Testis (tissue), 2 donors: ENCODE measurements at regions not wholly inside any gene's neighbourhood (a gene's known extent, or its start where the extent isn't known, plus 50 kb on each side); places are given as distances from the start of the nearest gene placed in this dataset.

Experiments
- POLR2A ChIP-seq: fragments of 450-650 bp; IDR thresholded peaks from one replicate; pipeline ENCODE4 v1.6.1; 2017; ENCODE audit warnings: antibody characterized with exemption, mild to moderate bottlenecking, moderate library complexity
- TF ChIP-seq, protein P1 (sequence below), 3 experiments: fragments of 450-650 bp in 2 of 3; fragments of 200-600 bp in 1 of 3; sonication (generic) in 1 of 3; IDR thresholded peaks; one replicate each; pipeline ENCODE4 v1.5.1; 2016 to 2019; ENCODE audit warnings: antibody characterized with exemption in 3 of 3, mild to moderate bottlenecking in 2 of 3, moderate library complexity in 1 of 3

DNA sequence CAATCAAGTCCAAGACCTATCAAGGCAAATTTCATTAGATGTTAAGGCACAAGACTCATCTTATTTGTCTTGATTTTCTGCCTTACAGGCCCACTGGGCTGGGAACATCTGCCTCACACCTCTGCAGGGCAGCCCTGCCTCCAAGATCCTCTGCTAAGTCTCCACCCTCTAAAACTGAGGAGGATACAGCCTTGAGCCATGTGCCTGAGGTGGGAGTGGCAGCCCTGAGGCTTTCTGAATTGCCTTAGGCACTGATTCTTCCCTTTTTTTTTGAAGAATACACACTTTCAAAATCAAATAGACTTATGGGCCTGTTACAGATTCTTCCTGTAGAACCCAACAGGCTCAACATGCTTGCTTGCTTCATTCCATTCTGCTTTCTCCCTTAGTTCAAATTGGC is 544.3 kb upstream of the ADAMTS5 start:
- no peak for TF ChIP-seq POLR2A
- TF ChIP-seq, protein P1, sequence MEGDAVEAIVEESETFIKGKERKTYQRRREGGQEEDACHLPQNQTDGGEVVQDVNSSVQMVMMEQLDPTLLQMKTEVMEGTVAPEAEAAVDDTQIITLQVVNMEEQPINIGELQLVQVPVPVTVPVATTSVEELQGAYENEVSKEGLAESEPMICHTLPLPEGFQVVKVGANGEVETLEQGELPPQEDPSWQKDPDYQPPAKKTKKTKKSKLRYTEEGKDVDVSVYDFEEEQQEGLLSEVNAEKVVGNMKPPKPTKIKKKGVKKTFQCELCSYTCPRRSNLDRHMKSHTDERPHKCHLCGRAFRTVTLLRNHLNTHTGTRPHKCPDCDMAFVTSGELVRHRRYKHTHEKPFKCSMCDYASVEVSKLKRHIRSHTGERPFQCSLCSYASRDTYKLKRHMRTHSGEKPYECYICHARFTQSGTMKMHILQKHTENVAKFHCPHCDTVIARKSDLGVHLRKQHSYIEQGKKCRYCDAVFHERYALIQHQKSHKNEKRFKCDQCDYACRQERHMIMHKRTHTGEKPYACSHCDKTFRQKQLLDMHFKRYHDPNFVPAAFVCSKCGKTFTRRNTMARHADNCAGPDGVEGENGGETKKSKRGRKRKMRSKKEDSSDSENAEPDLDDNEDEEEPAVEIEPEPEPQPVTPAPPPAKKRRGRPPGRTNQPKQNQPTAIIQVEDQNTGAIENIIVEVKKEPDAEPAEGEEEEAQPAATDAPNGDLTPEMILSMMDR (IDR thresholded peaks at IDR 0.05): no peak
